ENCODE measurements at regions not wholly inside any gene's neighbourhood (a gene's known extent, or its start where the extent isn't known, plus 50 kb on each side); places are given as distances from the start of the nearest gene placed in this dataset.
"Not testable (repeated sequence)": the region's sequence is repeated elsewhere in the genome, so short reads cannot be mapped to it uniquely, and the experiment has no call there.

DNA sequence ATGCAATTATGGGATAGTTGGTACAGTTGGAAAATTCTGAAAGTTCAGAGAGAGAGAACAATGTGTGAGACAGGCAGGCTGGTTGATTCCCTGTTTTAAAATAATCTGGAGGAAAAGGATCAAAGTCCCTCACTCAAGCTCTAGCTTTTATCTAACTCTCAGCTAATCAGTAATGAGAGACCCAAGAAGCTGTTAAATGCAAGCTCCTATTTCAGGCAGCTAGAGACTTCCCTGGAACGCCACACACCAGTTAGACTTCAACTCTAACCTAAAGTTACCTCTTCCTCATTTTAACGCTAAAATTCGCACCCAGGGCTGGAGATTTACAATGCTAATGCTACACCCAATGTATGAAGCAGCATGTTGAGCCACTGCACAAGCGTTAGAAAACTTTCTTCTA, 243.1 kb downstream of the EN1 start:
- DNase-seq = no peak

DNA sequence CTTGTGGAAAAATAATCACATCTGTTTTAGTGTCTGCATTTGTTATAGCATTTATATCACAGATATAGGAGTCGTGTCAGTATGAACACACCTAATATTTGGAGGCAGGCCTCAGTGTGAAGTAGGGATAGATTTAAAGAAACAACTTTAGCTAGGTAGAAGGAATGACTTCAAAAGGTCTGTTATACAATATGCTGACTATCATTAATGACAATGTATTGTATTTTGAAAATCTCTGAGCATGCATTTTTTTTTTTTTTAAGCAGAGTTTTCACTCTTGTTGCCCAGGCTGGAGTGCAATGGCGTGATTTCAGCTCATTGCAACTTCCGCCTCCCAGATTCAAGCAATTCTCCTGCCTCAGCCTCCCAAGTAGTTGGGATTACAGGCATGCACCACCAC, 248.3 kb downstream of the EN1 start:
- no peak for DNase-seq

GRCh38 chr2:118596620-118597019, 250.8 kb downstream of the EN1 start:
- no peak for DNase-seq

- no peak for DNase-seq
Observed at GRCh38 chr2:118593257-118593656, 254.2 kb downstream of the EN1 start.

GRCh38 chr2:118591223-118591622, 256.2 kb downstream of the EN1 start:
- DNase-seq = no peak

DNA sequence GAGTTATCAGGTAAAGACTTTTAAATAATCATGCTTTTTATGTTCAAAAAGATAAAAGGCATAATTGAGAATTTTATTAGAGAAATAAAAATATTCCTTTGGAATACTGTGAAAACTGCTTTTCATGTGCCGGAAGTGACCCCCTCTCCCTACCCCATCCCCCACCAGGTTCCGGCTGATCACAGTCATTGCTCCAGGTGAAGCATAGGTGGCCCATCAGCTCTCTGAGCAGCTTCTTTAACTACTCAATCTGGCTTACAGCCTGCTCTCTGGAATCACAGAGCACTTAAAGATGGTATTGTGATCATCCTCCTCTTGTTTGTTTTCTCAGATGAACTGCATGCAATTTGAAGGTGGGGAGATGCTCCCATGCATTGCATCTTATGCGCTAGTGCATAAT, 257.7 kb downstream of the EN1 start:
- no peak for DNase-seq

DNA sequence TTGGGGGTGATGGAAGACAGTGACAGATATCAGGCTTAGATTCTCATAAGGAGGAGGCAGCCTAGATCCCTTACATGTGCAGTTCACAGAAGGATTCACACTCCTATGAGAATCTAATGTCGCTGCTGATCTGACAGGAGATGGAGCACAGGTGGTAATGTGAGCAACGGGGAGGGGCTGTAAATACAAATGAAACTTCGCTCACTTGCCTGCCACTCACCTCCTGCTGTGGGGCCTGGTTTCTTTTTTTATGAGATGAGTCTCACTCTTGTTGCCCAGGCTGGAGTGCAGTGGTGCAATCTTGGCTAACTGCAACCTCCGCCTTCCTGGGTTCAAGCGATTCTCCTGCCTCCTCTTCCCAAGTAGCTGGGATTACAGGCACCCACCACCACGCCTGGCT, 258.6 kb downstream of the EN1 start:
- no peak for DNase-seq

DNA sequence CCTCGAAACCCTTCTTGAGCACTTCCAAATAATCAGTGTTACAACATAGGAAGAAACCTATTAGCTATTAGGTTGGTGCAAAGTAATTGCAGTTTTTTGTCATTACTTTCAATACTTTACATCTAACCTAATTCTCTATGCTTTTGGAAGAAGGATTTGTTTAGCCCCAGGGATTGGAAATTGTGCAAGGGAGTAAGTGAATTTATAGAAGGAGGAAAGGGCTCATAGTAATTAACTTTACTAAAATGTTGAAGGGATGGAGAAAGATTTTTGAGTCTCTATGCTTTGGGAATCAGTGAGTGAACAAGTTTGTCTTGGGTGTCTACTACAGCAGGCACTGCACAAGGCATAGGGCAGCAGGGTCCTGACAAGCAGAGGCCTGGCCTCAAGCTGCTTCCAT, 261.1 kb downstream of the EN1 start:
- DNase-seq = no peak

DNA sequence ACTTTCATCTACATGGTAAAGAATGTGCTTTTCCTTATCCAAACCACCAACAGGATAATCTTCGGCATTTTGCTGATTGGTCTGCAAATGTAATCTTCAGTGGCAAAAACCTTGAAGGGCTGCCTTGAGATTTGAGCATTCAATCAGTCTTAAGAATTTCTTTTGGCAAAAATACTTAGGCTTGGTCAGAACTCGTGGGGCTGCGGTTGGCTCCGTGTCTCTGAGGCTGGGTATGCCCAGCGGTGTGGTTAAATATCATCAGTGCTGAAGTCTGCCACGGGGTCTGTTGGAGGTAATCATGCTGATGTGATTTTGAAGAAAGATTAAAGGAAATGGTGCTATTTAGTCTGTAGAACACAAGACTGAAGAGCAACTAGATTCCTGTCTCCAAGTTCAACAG, 262.6 kb downstream of the EN1 start:
- no peak for DNase-seq

GRCh38 chr2:118584062-118584749, 263.2 kb downstream of the EN1 start:
- no peak for DNase-seq

GRCh38 chr2:118582058-118582457, 265.4 kb downstream of the EN1 start:
- no peak for DNase-seq

DNA sequence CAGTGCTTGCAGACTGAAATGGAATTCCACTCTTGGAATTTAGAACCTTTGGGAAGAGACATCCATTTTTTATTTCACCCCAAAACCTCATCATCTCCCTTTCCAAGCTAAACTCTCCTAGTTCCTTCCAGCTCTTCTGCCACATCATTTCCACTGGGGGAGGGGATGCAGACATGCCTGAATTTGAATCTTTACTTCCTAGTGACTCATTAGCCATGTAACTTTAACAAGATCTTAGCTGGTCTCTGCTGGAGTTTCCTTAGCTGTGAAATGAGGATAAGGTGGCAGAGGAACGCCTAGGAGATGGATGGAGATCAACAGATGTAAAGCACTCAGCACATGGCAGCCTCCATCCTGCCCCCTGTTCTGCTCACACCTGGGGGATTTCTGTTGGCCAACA, 266.8 kb downstream of the EN1 start:
- DNase-seq = no peak

- DNase-seq = no peak
Observed at GRCh38 chr2:118580107-118580506, 267.3 kb downstream of the EN1 start.

GRCh38 chr2:118577202-118577601, 270.2 kb downstream of the EN1 start:
- DNase-seq = no peak

GRCh38 chr2:118576109-118576855, 271.2 kb downstream of the EN1 start:
- DNase-seq = no peak

DNA sequence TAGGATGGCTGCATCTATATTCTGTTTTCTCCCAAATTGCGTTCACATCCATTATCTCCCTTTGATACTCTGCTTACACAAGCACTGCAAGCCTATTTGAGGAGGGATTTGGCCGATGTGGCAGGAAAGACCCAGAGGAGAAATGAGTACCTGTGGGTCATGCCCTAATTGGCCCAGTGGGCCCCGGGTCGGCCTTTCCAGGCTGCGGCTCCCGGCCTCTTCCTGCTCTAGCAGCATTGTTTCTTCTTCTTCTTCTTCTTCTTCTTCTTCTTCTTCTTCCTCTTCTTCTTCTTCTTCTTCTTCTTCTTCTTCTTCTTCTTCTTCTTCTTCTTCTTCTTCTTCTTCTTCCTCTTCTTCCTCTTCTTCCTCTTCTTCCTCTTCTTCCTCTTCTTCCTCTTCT, 275.1 kb downstream of the EN1 start:
- DNase-seq = not testable (repeated sequence)

DNA sequence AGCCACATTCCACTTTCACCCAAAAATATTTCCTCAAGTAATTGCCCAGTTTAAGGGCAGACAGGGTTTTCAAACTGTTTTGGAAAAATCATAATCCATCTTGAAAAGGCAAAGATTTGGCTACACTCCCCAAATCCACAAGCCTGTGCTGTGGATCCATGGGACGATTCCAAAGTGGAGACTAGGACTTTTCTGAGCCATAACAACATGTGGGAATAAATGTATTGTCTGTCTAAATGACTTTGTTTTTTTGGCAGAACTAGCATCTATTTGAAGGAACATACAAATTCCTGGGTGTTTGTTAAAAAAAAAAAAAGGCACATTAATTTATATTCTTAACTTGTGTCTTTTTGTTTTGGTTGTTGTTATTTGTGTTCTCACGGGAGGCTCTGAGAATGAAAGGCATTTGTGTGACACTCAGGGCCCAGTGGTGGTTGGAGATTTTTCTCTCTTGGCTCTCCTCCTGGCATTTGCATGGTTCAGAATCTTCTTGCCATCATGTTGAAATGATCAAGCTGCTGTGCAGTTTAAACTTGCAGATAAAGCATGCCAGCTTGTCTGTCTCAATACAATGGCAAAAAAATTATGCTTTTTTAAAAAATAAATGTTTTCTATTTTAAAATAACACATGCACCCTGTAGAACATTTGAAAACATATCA, 277.4 kb downstream of the EN1 start:
- no peak for DNase-seq

DNA sequence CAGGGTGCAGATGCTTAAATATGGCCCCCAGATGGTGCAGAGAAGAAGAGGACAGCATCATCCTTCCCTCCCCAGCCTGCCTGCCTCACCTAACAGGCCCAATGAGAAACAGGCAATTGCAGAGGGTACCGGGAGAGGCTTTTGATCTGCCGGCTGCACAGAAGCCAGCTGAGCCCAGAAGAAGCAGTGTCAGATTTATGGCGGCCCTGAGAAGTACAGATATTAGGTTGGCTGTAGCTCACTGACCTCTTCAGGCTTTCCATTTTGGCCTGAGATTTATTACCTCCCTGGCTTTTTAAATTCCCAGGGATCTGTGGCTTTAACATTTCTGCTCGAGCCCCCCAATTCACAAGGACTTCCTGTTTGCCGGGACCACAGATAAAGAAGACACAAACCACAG, 278.7 kb downstream of the EN1 start:
- DNase-seq = no peak

DNA sequence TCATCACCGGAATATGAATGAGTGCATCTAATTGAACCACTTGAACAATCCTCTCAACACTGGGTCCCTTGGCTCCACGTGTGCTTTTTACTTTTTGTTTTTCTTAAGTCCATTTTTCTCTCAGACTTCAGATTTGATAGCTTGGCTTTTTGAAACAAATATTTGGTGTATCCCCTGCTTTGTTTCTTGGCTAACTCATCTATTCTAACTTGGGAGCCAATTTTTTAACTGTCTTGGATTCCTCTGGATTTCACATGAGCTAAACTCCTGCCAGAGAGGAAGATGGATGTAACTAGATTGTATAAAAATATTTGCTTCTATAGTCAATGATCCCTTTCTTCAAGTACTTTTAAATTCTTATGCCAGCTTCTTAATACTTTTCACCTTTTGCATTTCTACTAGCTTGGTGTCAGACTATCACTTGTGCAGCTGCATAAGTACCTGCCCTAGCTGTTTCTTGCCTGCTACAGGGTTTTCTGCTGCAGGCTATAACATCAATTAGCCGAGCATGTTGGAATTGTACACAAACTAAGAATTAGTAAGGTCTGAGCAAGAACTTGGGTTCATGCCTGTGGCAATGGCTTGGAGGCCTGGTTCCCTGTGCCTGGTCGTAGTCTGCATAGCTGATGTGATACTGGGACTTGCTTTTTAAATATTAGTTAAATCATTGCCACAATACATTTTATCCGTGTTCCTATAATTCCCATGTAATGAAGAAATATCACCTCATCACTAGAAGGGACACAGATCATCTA, 281.5 kb downstream of the EN1 start:
- DNase-seq = no peak

DNA sequence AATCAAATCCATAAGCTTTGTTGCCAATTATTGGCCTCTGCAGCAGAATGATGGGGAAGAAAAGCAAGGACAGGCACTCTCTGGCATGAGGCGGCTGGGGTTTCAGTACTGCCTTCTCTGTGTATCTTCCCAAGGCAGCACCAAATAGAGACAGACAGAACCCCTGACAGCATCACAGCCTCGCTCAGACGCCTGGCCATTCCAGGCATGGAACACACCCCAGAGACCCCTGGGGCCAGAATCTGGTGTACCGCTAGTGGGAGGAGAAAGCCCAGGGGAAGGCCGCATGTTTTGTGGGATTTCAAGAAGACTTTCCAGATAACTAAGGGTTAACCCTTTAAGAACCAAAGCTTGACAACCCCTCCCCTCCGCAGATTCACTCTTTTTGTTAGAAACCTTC, 282.1 kb downstream of the EN1 start:
- no peak for DNase-seq

GRCh38 chr2:118562144-118562543, 285.3 kb downstream of the EN1 start:
- DNase-seq = no peak

- DNase-seq = no peak
Observed at GRCh38 chr2:118558846-118559245, 288.6 kb downstream of the EN1 start.

- DNase-seq = no peak
Observed at GRCh38 chr2:118557791-118558190, 289.7 kb downstream of the EN1 start.

- no peak for DNase-seq
Observed at GRCh38 chr2:118557016-118557415, 290.4 kb downstream of the EN1 start.

Data from NCI-H345 (cell line).